Astrocyte (in vitro differentiated cells and primary cell): ENCODE measurements at regions not wholly inside any gene's neighbourhood (a gene's known extent, or its start where the extent isn't known, plus 50 kb on each side); places are given as distances from the start of the nearest gene placed in this dataset.

ENCODE experiments used
- CTCF ChIP-seq: IDR thresholded peaks from 2 replicates; pipeline ENCODE4 v1.5.1; 2011; ENCODE audit warnings: low read depth, mild to moderate bottlenecking, inconsistent platforms, low read length, moderate library complexity; ENCODE audit not compliant: insufficient read depth
- EZH2 ChIP-seq: IDR thresholded peaks from 2 replicates; pipeline ENCODE4 v1.6.1; 2012; ENCODE audit warnings: mild to moderate bottlenecking, low read length, inconsistent platforms; ENCODE audit not compliant: insufficient read depth

- TF ChIP-seq CTCF (no peak), EZH2 (no peak)
Observed at GRCh38 chr10:113234481-113234880, 284.4 kb downstream of the TCF7L2 start.
